GM10248 (cell line): ENCODE measurements at regions not wholly inside any gene's neighbourhood (a gene's known extent, or its start where the extent isn't known, plus 50 kb on each side); places are given as distances from the start of the nearest gene placed in this dataset.

Experiments used
- CTCF ChIA-PET: fragments of 300-600 bp; sonication (Branson Sonifier 250); formaldehyde crosslinking; extraction: SDS; loops from one replicate; lab custom pipeline; 2021; ENCODE audit warnings: antibody characterized with exemption; lab: Yijun Ruan, JAX
- POLR2A ChIA-PET: fragments of 350-650 bp; sonication (Branson Sonifier 250); formaldehyde crosslinking; extraction: SDS; loops from one replicate; lab custom pipeline; 2020; ENCODE audit warnings: antibody characterized with exemption; lab: Yijun Ruan, JAX
- DNase-seq: peaks from one replicate; pipeline ENCODE4 v3.0.0; 2012; ENCODE audit errors: extremely low spot score
- TF ChIP-seq, protein P1 (sequence below): IDR thresholded peaks from 2 replicates; pipeline ENCODE4 v1.5.1; 2012; ENCODE audit warnings: mild to moderate bottlenecking, low read depth; ENCODE audit errors: extremely low read depth, missing control alignments, control extremely low read depth

DNA sequence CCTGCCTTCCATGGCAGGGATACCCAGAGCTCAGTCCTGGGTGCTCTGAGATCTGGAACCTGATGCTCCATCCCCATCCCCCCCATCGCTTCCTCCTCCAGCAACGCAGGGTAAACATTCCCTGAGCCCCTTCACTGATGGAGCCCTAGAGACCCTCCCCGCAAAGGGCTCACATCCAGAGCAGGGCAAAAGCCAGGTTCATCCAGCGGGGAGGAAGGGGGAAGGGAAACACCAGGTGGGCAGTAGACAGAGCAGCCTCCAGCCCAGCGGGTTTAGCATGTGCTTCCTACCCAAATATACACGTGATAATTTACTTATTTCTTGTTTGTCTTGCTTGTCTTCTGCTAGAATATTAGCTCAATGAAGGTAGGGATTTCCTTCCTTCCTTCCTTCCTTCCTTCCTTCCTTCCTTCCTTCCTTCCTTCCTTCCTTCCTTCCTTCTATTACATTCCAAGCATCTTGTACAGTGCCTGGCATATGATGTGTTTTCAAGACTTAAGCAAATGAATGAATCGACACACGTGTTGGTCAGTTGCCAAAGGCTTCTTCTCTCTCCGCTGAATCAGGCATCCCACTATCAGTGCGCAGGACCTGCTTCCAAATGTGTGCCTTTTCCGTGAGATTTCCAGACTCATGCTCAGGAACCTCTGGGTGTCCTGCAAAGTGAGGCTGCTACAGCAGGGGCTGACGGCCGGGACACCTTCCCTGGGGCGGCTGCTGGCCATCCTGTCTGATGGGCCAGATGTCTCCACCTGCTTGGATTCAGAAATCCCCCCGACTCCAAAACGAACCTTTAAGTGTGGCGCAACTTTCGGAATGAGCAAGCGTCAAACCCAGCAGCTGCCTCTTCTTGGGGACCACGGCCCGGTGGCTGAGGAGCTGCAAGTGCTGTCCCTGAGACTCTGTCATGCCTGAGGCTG is 955.1 kb downstream of the BRD1 start:
- TF ChIP-seq, protein P1, sequence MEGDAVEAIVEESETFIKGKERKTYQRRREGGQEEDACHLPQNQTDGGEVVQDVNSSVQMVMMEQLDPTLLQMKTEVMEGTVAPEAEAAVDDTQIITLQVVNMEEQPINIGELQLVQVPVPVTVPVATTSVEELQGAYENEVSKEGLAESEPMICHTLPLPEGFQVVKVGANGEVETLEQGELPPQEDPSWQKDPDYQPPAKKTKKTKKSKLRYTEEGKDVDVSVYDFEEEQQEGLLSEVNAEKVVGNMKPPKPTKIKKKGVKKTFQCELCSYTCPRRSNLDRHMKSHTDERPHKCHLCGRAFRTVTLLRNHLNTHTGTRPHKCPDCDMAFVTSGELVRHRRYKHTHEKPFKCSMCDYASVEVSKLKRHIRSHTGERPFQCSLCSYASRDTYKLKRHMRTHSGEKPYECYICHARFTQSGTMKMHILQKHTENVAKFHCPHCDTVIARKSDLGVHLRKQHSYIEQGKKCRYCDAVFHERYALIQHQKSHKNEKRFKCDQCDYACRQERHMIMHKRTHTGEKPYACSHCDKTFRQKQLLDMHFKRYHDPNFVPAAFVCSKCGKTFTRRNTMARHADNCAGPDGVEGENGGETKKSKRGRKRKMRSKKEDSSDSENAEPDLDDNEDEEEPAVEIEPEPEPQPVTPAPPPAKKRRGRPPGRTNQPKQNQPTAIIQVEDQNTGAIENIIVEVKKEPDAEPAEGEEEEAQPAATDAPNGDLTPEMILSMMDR, result no peak
- ChIA-PET CTCF (no interaction called here), POLR2A (no interaction called here)
- no peak for DNase-seq

DNA sequence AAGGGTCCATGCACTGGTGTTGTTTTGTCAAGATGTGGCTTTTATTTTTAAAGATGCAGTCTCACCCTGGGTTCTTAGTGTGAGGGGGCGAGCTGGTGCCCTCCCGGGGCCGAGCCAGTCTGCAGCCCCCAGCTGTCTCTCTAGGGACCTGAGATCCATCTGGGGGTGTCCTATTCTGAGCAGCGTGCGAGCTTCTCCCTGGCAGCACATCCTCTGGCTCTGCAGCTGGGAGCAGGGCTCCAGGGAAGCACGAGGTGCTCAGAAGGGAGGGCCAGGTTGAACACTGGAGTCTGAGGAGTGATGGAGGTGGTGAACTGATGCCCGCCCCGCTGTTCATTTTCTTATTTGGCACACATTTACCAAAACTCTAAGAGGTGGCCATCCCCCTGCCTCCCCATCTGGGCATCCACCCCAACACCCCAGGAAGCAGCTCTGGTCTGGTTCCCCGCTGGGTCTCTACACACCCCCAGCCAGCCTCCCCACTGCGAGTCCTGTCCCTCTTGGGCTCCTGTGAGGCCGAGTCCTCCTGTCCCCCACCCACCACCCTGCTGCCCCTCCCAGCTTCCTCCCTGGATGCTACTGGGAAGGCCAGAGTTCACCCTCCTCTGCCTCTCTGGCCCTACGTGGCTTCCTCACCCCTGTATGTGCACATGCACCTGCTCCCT is 956.4 kb downstream of the BRD1 start:
- CTCF ChIA-PET, result no interaction called here
- TF ChIP-seq, protein P1, result no peak
- POLR2A ChIA-PET, result no interaction called here
- no peak for DNase-seq

DNA sequence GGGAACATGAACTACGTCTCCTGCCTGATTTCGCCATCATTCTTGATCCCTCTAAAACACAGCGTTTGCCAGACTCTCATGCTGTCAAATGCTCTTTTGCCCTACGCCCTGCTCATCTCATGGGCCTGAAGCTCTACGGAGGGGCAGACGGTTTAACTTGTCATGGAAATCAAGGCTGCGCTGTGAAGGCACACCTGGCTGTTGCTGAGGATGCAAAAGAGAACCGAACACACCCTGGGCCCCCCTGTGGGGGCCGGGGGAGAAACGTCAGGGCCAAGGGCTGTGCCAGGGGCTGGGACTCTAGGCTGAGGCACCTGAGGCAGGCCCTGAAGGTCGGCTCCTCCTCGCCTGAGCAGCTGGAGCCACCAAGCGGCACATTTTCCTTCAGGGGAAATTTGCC is 957.2 kb downstream of the BRD1 start:
- no peak for DNase-seq
- TF ChIP-seq, protein P1, result no peak
- ChIA-PET CTCF (no interaction called here), POLR2A (no interaction called here)

DNA sequence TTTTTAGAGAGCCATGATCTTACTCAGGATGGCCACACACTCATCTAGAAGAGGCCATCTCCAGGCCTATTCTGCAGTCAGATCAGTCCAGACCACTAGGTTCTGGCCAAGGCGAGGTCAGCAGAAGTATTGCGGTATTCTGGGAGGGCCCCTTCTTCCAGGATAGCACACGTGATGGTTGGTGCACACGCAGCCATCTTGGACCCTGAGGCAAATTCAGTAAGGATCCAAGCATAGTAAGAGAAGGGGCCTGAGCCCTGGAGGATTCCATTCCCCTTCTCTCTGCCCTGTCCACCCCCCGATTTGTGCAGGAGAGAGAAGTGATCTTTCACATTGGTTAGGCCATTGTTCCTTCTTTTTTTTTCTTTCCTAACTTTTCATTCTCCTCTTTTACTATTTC is 957.9 kb downstream of the BRD1 start:
- DNase-seq, result no peak
- ChIA-PET POLR2A (no interaction called here), CTCF (no interaction called here)
- TF ChIP-seq, protein P1, result no peak

DNA sequence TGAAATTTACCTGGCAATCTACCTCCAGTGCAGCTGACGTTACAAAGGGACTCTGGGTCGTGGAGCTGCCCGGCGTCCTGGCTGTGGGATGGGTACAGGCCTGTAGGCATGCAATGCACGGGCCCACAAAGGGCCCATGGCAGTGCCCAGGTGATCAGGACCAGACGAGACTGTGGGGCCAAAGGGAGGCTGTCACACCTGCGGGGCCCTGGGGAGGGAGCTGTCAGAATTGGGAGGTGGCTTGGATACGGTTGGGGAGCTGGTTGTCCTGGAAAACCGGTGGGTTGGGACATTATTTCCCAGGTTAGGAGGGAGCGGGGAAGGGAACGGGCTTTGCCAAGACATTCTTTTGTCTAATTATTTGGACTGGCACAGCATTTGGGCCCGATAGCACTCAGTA is 958.5 kb downstream of the BRD1 start:
- POLR2A ChIA-PET, result no interaction called here
- no peak for DNase-seq
- TF ChIP-seq, protein P1, result no peak
- CTCF ChIA-PET, result no interaction called here

DNA sequence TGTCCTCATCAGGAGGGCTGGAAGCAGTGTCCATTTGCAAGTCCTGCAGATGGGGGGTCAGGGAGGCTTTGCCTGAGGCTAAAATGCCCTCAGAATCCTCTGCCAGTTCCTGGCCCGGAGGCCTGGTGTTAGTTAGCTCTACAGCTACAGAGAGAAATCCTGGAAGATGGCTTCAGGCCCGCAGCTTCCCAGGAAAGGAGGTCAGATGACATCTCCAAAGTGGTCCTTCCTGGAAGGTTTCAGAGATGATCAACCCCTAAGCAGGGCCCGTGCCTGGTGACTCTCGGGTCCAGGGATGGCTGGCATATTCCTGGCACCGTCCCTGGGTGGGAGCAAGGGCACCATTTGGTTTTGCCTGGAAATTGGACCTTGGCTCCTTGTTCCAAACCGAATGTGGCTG is 959.1 kb downstream of the BRD1 start:
- POLR2A ChIA-PET, result no interaction called here
- TF ChIP-seq, protein P1, result no peak
- CTCF ChIA-PET, result no interaction called here
- no peak for DNase-seq
